ENCODE measurements at regions not wholly inside any gene's neighbourhood (a gene's known extent, or its start where the extent isn't known, plus 50 kb on each side); places are given as distances from the start of the nearest gene placed in this dataset.

DNA sequence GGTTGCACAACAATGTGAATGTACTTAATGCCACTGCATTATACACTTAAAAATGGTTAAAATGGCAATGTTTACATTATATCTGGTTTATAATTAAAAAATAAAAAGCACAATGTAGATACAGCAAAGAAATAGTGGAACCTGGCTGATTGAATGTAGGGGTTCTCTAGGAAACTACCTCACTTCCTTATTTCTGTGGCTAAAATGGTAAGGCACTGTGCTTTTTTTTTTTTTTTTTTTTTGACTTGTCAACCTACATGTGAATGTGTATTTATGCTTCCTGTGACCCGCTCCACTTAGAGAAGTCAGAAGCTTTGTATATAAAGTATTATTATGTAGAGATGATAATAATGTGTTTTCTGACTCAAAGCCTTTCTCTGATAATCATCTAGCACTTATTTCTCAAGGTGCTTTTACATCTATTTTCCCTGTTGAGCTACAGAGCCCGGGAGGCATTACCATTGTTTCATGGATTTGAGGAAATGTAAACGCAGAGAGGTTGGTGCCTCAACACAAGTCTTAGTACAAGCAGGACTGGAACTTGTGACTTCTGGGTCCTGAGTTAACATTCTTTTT is 55.0 kb downstream of the SOX4 start:
- DNase-seq: no peak
- TF ChIP-seq POLR2AphosphoS5 (IDR thresholded peaks at IDR 0.05) (no peak), POLR2A (IDR thresholded peaks at IDR 0.05) (no peak)
- TF ChIP-seq, protein P1, sequence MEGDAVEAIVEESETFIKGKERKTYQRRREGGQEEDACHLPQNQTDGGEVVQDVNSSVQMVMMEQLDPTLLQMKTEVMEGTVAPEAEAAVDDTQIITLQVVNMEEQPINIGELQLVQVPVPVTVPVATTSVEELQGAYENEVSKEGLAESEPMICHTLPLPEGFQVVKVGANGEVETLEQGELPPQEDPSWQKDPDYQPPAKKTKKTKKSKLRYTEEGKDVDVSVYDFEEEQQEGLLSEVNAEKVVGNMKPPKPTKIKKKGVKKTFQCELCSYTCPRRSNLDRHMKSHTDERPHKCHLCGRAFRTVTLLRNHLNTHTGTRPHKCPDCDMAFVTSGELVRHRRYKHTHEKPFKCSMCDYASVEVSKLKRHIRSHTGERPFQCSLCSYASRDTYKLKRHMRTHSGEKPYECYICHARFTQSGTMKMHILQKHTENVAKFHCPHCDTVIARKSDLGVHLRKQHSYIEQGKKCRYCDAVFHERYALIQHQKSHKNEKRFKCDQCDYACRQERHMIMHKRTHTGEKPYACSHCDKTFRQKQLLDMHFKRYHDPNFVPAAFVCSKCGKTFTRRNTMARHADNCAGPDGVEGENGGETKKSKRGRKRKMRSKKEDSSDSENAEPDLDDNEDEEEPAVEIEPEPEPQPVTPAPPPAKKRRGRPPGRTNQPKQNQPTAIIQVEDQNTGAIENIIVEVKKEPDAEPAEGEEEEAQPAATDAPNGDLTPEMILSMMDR (IDR thresholded peaks at IDR 0.05 in 8 of 11, conservative IDR thresholded peaks at IDR 0.05 in 3 of 11): no peak
- no peaks in the 10 kb centered on the region for H3K4me1 ChIP-seq
- H3K27me3 ChIP-seq (replicated peaks in 1 of 7): no peaks in the 10 kb centered on the region
- no peak overlapping the region for H3K4me3 ChIP-seq
- no peaks in the 10 kb centered on the region for H3K36me3 ChIP-seq
- H3K9me3 ChIP-seq: peaks cover 0 to 10% (median 2%) of the 10 kb centered on the region in 8 donors
- no peak overlapping the region for H3K27ac ChIP-seq
- WGBS, 5 donors: 28 to 54% (median 32%) methylated on average over 3 of the region's 3 CpGs
- intact Hi-C loops (cut with DNase I; ENCODE audit: low total_unique reads): no loop called here

DNA sequence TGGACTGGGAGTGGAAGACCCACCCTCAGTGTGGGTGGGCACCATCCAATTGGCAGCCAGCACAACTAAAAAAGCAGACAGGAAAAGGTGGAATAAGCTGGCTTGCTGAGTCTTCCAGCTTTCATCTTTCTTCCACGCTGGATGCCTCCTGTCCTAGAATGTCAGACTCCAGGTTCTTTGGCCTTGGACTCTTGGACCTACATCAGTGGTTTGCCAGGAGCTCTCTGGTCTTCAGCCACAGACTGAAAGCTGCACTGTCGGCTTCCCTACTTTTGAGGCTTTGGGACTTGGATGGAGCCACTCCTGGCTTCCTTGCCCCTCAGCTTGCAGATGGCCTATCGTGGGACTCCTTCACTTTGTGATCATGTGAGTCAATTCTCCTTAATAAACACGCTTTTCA is 59.8 kb downstream of the SOX4 start:
- TF ChIP-seq, protein P1 (IDR thresholded peaks at IDR 0.05 in 8 of 11, conservative IDR thresholded peaks at IDR 0.05 in 3 of 11): no peak
- TF ChIP-seq POLR2A (IDR thresholded peaks at IDR 0.05): no peak
- no peak for TF ChIP-seq POLR2AphosphoS5 (IDR thresholded peaks at IDR 0.05)
- peaks cover 0 to 10% (median 2%) of the 10 kb centered on the region in 8 donors for H3K9me3 ChIP-seq
- no peak for DNase-seq
- 60 to 89% (median 73%) methylated on average over 4 of the region's 4 CpGs for WGBS, 5 donors
- no peaks in the 10 kb centered on the region for H3K4me1 ChIP-seq
- no peak overlapping the region for H3K27ac ChIP-seq
- no peaks in the 10 kb centered on the region for H3K27me3 ChIP-seq (replicated peaks in 1 of 7)
- H3K4me3 ChIP-seq: no peak overlapping the region
- no peaks in the 10 kb centered on the region for H3K36me3 ChIP-seq
- intact Hi-C loops (cut with DNase I; ENCODE audit: low total_unique reads): no loop called here

DNA sequence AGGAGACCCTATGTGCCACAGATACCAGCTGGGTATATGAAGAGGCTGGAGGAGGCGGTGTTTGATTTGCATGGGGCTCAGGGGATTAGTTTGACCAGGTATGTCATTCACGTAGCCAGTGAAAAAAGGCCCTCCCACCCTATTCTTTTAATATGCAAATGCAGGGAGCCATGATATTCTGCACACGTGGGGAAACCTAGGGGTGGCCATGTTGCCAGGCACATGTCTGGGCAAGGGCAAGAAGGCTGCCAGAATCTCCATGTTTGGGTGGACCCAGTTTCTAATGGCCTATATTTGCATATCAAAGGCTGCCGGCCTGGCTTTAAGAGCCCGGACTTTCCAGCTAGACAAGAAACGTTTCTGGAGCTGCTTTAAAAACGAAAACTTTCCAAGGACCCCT is 60.4 kb downstream of the SOX4 start:
- Histone ChIP-seq H3K27ac (no peak overlapping the region), H3K36me3 (no peaks in the 10 kb centered on the region), H3K9me3 (peaks cover 0 to 10% (median 2%) of the 10 kb centered on the region in 8 donors), H3K4me1 (no peaks in the 10 kb centered on the region), H3K27me3 (replicated peaks in 1 of 7) (no peaks in the 10 kb centered on the region), H3K4me3 (no peak overlapping the region)
- intact Hi-C loops (cut with DNase I; ENCODE audit: low total_unique reads): no loop called here
- 71 to 90% (median 85%) methylated on average over 7 of the region's 7 CpGs for WGBS, 5 donors
- no peak for DNase-seq
- TF ChIP-seq POLR2AphosphoS5 (IDR thresholded peaks at IDR 0.05) (no peak), POLR2A (IDR thresholded peaks at IDR 0.05) (no peak)
- TF ChIP-seq, protein P1 (IDR thresholded peaks at IDR 0.05 in 8 of 11, conservative IDR thresholded peaks at IDR 0.05 in 3 of 11): no peak

DNA sequence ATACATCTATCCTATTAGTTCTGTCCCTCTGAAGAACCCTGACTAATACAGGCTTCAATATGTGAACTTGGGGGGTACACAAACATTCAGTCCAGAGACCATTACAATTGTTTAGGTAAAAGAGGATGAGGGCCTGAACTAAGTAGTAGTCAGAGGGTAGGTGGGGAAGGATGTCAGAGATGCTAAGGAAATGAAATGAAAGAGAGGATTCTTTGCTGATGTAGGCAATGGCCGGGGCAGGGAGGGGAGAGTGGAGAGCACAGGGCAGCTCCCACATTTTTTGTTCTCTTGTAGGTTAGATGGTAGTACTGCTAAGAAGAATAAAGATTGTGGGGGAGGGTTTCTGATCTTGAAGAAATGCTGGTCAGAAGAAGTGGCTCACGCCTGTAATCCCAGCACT is 60.8 kb downstream of the SOX4 start:
- Histone ChIP-seq H3K27ac (no peak overlapping the region), H3K9me3 (peaks cover 0 to 10% (median 2%) of the 10 kb centered on the region in 8 donors), H3K36me3 (no peaks in the 10 kb centered on the region), H3K27me3 (replicated peaks in 1 of 7) (no peaks in the 10 kb centered on the region), H3K4me3 (no peak overlapping the region), H3K4me1 (no peaks in the 10 kb centered on the region)
- WGBS, 5 donors: 83 to 95% (median 92%) methylated on average over 2 of the region's 2 CpGs
- TF ChIP-seq POLR2A (IDR thresholded peaks at IDR 0.05) (no peak), POLR2AphosphoS5 (IDR thresholded peaks at IDR 0.05) (no peak)
- TF ChIP-seq, protein P1 (IDR thresholded peaks at IDR 0.05 in 8 of 11, conservative IDR thresholded peaks at IDR 0.05 in 3 of 11): no peak
- no peak for DNase-seq
- intact Hi-C loops (cut with DNase I; ENCODE audit: low total_unique reads): no loop called here
